Smooth muscle cell (in vitro differentiated cells): ENCODE measurements at regions not wholly inside any gene's neighbourhood (a gene's known extent, or its start where the extent isn't known, plus 50 kb on each side); places are given as distances from the start of the nearest gene placed in this dataset.

Source experiments
- DNase-seq: peaks from one replicate; lab custom pipeline; 2025; ENCODE audit not compliant: unreplicated experiment; lab: John Stamatoyannopoulos, UW
- H2AFZ ChIP-seq: fragments of 200-600 bp; sonication (generic); 2 replicates; pipeline ENCODE4 v1.6.0; 2016; ENCODE audit warnings: antibody characterized with exemption, low read depth, mild to moderate bottlenecking
- H3F3A ChIP-seq: fragments of 200-600 bp; sonication (generic); 2 replicates; pipeline ENCODE4 v1.6.0; 2017; ENCODE audit warnings: antibody characterized with exemption, low read depth
- H3K27ac ChIP-seq: fragments of 200-600 bp; sonication (generic); 2 replicates; pipeline ENCODE4 v1.5.1; 2016; ENCODE audit warnings: low read depth, mild to moderate bottlenecking
- H3K27me3 ChIP-seq: fragments of 200-600 bp; sonication (generic); 2 replicates; pipeline ENCODE4 v1.6.1; 2016; ENCODE audit warnings: low read depth, mild to moderate bottlenecking
- H3K36me3 ChIP-seq: fragments of 200-600 bp; sonication (generic); 2 replicates; pipeline ENCODE4 v1.5.1; 2016; ENCODE audit warnings: low read depth
- H3K4me1 ChIP-seq: fragments of 200-600 bp; sonication (generic); 2 replicates; pipeline ENCODE4 v1.5.1; 2016; ENCODE audit warnings: low read depth
- H3K4me2 ChIP-seq: fragments of 200-600 bp; sonication (generic); 2 replicates; pipeline ENCODE4 v1.6.0; 2016; ENCODE audit warnings: mild to moderate bottlenecking
- H3K4me3 ChIP-seq: fragments of 200-600 bp; sonication (generic); 2 replicates; pipeline ENCODE4 v1.5.1; 2016; ENCODE audit warnings: mild to moderate bottlenecking
- H3K79me2 ChIP-seq: fragments of 200-600 bp; sonication (generic); 2 replicates; pipeline ENCODE4 v1.6.0; 2016; ENCODE audit warnings: low read depth, mild to moderate bottlenecking
- H3K9ac ChIP-seq: fragments of 200-600 bp; sonication (generic); 2 replicates; pipeline ENCODE4 v1.6.0; 2016; ENCODE audit warnings: low read depth
- H3K9me3 ChIP-seq: fragments of 200-600 bp; sonication (generic); replicated peaks from 2 replicates; pipeline ENCODE4 v1.5.1; 2016; ENCODE audit warnings: low read depth
- H4K20me1 ChIP-seq: fragments of 200-600 bp; sonication (generic); 2 replicates; pipeline ENCODE4 v1.6.0; 2016; ENCODE audit warnings: low read depth
- CTCF ChIP-seq: fragments of 200-600 bp; sonication (generic); IDR thresholded peaks from 2 replicates; pipeline ENCODE4 v1.5.1; 2017; ENCODE audit warnings: borderline replicate concordance, mild to moderate bottlenecking, antibody characterized with exemption; ENCODE audit not compliant: insufficient read depth, poor library complexity, severe bottlenecking
- WGBS: methylation state at CpG from one replicate; pipeline ENCODE4 v1.1.7; 2016; ENCODE audit warnings: low lambda C conversion rate; 5-methylcytosine and 5-hydroxymethylcytosine counted together

- H2AFZ ChIP-seq, result no peak overlapping the region
- H3K9me3 ChIP-seq, result no peaks in the 10 kb centered on the region
- no peaks in the 10 kb centered on the region for H3K4me1 ChIP-seq
- no peak overlapping the region for H3K4me2 ChIP-seq
- TF ChIP-seq CTCF, result no peak
- no peaks in the 10 kb centered on the region for H3K79me2 ChIP-seq
- no peak overlapping the region for H3K27ac ChIP-seq
- DNase-seq, result no peak
- no peaks in the 10 kb centered on the region for H3F3A ChIP-seq
- WGBS, result 89% methylated on average over 2 of the region's 2 CpGs
- H4K20me1 ChIP-seq, result no peaks in the 10 kb centered on the region
- H3K36me3 ChIP-seq, result no peaks in the 10 kb centered on the region
- no peak overlapping the region for H3K9ac ChIP-seq
- no peak overlapping the region for H3K4me3 ChIP-seq
- no peaks in the 10 kb centered on the region for H3K27me3 ChIP-seq
Measured at GRCh38 chrX:83446355-83446754, 61.7 kb upstream of the POU3F4 start.
